Osteocyte (in vitro differentiated cells): ENCODE measurements at regions not wholly inside any gene's neighbourhood (a gene's known extent, or its start where the extent isn't known, plus 50 kb on each side); places are given as distances from the start of the nearest gene placed in this dataset.

Experiments used
- DNase-seq: peaks from one replicate; pipeline ENCODE4 v3.0.0; 2021; ENCODE audit warnings: mixed read lengths; ENCODE audit not compliant: unreplicated experiment; ENCODE audit errors: extremely low spot score
- H3K27ac Mint-ChIP-seq: one replicate; pipeline ENCODE4 v1.8.0; 2021; ENCODE audit warnings: mild to moderate bottlenecking, mixed read lengths; ENCODE audit not compliant: unreplicated experiment
- H3K27me3 Mint-ChIP-seq: one replicate; pipeline ENCODE4 v1.8.0; 2021; ENCODE audit warnings: mixed read lengths; ENCODE audit not compliant: unreplicated experiment
- H3K36me3 Mint-ChIP-seq: one replicate; pipeline ENCODE4 v1.8.0; 2021; ENCODE audit warnings: mixed read lengths; ENCODE audit not compliant: unreplicated experiment
- H3K4me1 Mint-ChIP-seq: one replicate; pipeline ENCODE4 v1.8.0; 2021; ENCODE audit warnings: mixed read lengths; ENCODE audit not compliant: unreplicated experiment
- H3K4me3 Mint-ChIP-seq: one replicate; pipeline ENCODE4 v1.8.0; 2021; ENCODE audit warnings: mild to moderate bottlenecking, moderate library complexity, mixed read lengths; ENCODE audit not compliant: unreplicated experiment
- H3K9me3 Mint-ChIP-seq: one replicate; pipeline ENCODE4 v1.8.0; 2021; ENCODE audit warnings: mixed read lengths; ENCODE audit not compliant: unreplicated experiment
- TF ChIP-seq, protein P1 (sequence below): fragments of 200-600 bp; sonication (generic); IDR thresholded peaks from 2 replicates; pipeline ENCODE4 v1.5.0; 2021; ENCODE audit warnings: antibody characterized with exemption, mild to moderate bottlenecking, moderate library complexity

DNA sequence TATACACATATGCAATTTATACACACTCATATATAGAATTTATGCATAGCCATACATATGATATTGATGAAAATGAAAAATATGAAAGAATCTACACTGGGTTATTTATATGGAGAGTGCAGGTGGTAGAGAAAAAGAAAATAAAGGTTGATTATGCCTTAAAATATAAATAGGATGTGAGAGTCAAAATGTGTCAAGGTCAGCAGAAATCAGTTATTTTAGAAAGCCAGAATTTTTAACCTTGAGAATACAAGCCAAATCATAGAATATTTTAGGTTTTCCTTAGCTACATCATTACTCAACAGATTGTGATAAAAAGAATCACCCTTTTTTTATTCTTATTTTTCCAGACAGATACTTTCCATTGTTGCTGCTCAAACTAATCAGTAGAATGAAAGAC is 146.2 kb downstream of the SLC6A15 start:
- no peaks in the 10 kb centered on the region for H3K27me3 Mint-ChIP-seq
- H3K9me3 Mint-ChIP-seq, result no peaks in the 10 kb centered on the region
- no peak for DNase-seq
- no peaks in the 10 kb centered on the region for H3K36me3 Mint-ChIP-seq
- no peak overlapping the region for H3K27ac Mint-ChIP-seq
- TF ChIP-seq, protein P1, sequence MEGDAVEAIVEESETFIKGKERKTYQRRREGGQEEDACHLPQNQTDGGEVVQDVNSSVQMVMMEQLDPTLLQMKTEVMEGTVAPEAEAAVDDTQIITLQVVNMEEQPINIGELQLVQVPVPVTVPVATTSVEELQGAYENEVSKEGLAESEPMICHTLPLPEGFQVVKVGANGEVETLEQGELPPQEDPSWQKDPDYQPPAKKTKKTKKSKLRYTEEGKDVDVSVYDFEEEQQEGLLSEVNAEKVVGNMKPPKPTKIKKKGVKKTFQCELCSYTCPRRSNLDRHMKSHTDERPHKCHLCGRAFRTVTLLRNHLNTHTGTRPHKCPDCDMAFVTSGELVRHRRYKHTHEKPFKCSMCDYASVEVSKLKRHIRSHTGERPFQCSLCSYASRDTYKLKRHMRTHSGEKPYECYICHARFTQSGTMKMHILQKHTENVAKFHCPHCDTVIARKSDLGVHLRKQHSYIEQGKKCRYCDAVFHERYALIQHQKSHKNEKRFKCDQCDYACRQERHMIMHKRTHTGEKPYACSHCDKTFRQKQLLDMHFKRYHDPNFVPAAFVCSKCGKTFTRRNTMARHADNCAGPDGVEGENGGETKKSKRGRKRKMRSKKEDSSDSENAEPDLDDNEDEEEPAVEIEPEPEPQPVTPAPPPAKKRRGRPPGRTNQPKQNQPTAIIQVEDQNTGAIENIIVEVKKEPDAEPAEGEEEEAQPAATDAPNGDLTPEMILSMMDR, result no peak
- no peak overlapping the region for H3K4me3 Mint-ChIP-seq
- H3K4me1 Mint-ChIP-seq, result no peaks in the 10 kb centered on the region

- H3K27me3 Mint-ChIP-seq, result no peaks in the 10 kb centered on the region
- no peak overlapping the region for H3K4me3 Mint-ChIP-seq
- no peak for DNase-seq
- no peaks in the 10 kb centered on the region for H3K9me3 Mint-ChIP-seq
- no peaks in the 10 kb centered on the region for H3K36me3 Mint-ChIP-seq
- TF ChIP-seq, protein P1, result no peak
- H3K4me1 Mint-ChIP-seq, result no peaks in the 10 kb centered on the region
- H3K27ac Mint-ChIP-seq, result no peak overlapping the region
These were observed 148.6 kb downstream of the SLC6A15 start for GRCh38 chr12:84764001-84764400.

GRCh38 chr12:84763107-84763506 is 149.5 kb downstream of the SLC6A15 start:
- no peaks in the 10 kb centered on the region for H3K36me3 Mint-ChIP-seq
- no peak overlapping the region for H3K4me3 Mint-ChIP-seq
- DNase-seq, result no peak
- no peaks in the 10 kb centered on the region for H3K27me3 Mint-ChIP-seq
- no peaks in the 10 kb centered on the region for H3K9me3 Mint-ChIP-seq
- no peak overlapping the region for H3K27ac Mint-ChIP-seq
- H3K4me1 Mint-ChIP-seq, result no peaks in the 10 kb centered on the region
- TF ChIP-seq, protein P1, result no peak

- H3K4me3 Mint-ChIP-seq, result no peak overlapping the region
- H3K9me3 Mint-ChIP-seq, result no peaks in the 10 kb centered on the region
- H3K27me3 Mint-ChIP-seq, result no peaks in the 10 kb centered on the region
- no peaks in the 10 kb centered on the region for H3K36me3 Mint-ChIP-seq
- DNase-seq, result no peak
- H3K27ac Mint-ChIP-seq, result no peak overlapping the region
- no peaks in the 10 kb centered on the region for H3K4me1 Mint-ChIP-seq
- TF ChIP-seq, protein P1, result no peak
These were observed 152.3 kb downstream of the SLC6A15 start for GRCh38 chr12:84760091-84760865.

GRCh38 chr12:84757978-84758377 is 154.6 kb downstream of the SLC6A15 start:
- Mint-ChIP-seq H3K36me3 (no peaks in the 10 kb centered on the region), H3K9me3 (no peaks in the 10 kb centered on the region), H3K4me1 (no peaks in the 10 kb centered on the region), H3K4me3 (no peak overlapping the region), H3K27me3 (no peaks in the 10 kb centered on the region), H3K27ac (no peak overlapping the region)
- TF ChIP-seq, protein P1, result no peak
- no peak for DNase-seq
